Large intestine (tissue), 3 donors: ENCODE measurements at regions not wholly inside any gene's neighbourhood (a gene's known extent, or its start where the extent isn't known, plus 50 kb on each side); places are given as distances from the start of the nearest gene placed in this dataset.
A peak's percentile ranks its signal among the peaks of the same experiment; 100 is the strongest.
"Not testable (repeated sequence)": the region's sequence is repeated elsewhere in the genome, so short reads cannot be mapped to it uniquely, and the experiment has no call there.

ENCODE experiments used
- DNase-seq, 2 donors: peaks; one replicate each; pipeline versions ENCODE4 v3.0.0 to v3.0.0-alpha.2; 2013
- H3K27ac ChIP-seq: one replicate; pipeline ENCODE4 v1.5.1; 2013; ENCODE audit warnings: low read length
- H3K27me3 ChIP-seq: 2 replicates; pipeline ENCODE4 v1.6.1; 2013; ENCODE audit warnings: low read length; ENCODE audit not compliant: control insufficient read depth, insufficient read depth
- H3K36me3 ChIP-seq: 2 replicates; pipeline ENCODE4 v1.6.1; 2013; ENCODE audit warnings: low read length; ENCODE audit not compliant: control insufficient read depth, insufficient read depth
- H3K4me1 ChIP-seq: one replicate; pipeline ENCODE4 v1.6.1; 2013; ENCODE audit warnings: low read length; ENCODE audit not compliant: control insufficient read depth, insufficient read depth
- H3K4me3 ChIP-seq: one replicate; pipeline ENCODE4 v1.5.1; 2013; ENCODE audit warnings: low read length
- H3K9me3 ChIP-seq: one replicate; pipeline ENCODE4 v1.6.1; 2013; ENCODE audit warnings: mild to moderate bottlenecking, low read depth, low read length, moderate library complexity; ENCODE audit not compliant: control insufficient read depth
- WGBS: methylation state at CpG from one replicate; pipeline ENCODE4 v1.1.5; 2013; ENCODE audit warnings: low lambda C conversion rate; ENCODE audit not compliant: insufficient coverage; 5-methylcytosine and 5-hydroxymethylcytosine counted together

DNA sequence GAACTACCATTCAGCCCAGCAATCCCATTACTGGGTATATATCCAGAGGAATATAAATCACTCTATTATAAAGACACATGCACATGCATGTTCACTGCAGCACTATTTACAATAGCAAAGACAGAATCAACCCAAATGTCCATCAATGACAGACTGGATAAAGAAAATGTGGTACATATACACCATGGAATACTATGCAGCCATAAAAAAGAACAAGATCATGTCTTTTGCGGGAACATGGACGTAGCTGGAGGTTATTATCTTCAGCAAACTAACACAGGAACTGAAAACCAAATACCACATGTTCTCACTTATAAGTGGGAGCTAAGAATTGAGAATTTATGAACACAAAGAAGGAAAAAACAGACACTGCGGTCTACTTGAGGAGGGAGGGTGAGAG, 195.1 kb downstream of the GPAT3 start:
- not testable (repeated sequence) for DNase-seq, H3K27ac ChIP-seq, H3K36me3 ChIP-seq, H3K4me3 ChIP-seq, H3K4me1 ChIP-seq, H3K27me3 ChIP-seq, H3K9me3 ChIP-seq
- WGBS: 100% methylated on average over 1 of the region's 3 CpGs

DNA sequence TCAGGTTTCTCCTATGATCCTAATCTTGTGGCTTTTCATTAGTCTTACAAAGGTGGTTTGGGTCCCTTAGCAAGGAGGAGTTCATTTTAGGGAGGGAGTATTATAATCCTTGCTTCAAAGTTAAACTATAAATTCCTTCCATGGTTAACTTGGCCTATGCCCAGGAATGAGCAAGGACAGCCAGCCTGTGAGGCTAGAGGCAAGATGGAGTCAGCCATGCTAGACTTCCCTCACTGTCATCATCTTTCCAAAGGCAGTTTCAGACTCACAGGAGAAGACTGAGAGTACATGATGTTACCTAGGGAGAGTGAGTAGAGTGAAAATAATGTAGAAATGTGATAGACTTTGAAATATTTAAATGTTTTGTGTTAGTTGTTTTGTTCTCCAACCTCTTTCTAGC, 192.3 kb downstream of the GPAT3 start:
- Histone ChIP-seq H3K4me1 (no peaks in the 10 kb centered on the region), H3K4me3 (no peak overlapping the region), H3K27me3 (peaks cover 2% of the 10 kb centered on the region), H3K27ac (no peak overlapping the region), H3K36me3 (no peaks in the 10 kb centered on the region), H3K9me3 (peaks cover 3% of the 10 kb centered on the region)
- DNase-seq: no peak

- Histone ChIP-seq H3K27ac (no peak overlapping the region), H3K4me3 (no peak overlapping the region), H3K9me3 (peaks cover 3% of the 10 kb centered on the region), H3K27me3 (peaks cover 2% of the 10 kb centered on the region), H3K36me3 (no peaks in the 10 kb centered on the region), H3K4me1 (no peaks in the 10 kb centered on the region)
- no peak for DNase-seq
- 100% methylated on average over 3 of the region's 6 CpGs for WGBS
Observed at GRCh38 chr4:83725336-83726085, 189.6 kb downstream of the GPAT3 start.

- H3K36me3 ChIP-seq: no peaks in the 10 kb centered on the region
- no peak overlapping the region for H3K4me3 ChIP-seq
- H3K9me3 ChIP-seq: peaks cover under 1% of the 10 kb centered on the region
- H3K27ac ChIP-seq: no peak overlapping the region
- no CpG with 5 or more reads among the region's 14 CpGs for WGBS
- H3K27me3 ChIP-seq: peaks cover 2% of the 10 kb centered on the region
- DNase-seq: no peak
- no peaks in the 10 kb centered on the region for H3K4me1 ChIP-seq
Observed at GRCh38 chr4:83724485-83725335, 188.8 kb downstream of the GPAT3 start.

DNA sequence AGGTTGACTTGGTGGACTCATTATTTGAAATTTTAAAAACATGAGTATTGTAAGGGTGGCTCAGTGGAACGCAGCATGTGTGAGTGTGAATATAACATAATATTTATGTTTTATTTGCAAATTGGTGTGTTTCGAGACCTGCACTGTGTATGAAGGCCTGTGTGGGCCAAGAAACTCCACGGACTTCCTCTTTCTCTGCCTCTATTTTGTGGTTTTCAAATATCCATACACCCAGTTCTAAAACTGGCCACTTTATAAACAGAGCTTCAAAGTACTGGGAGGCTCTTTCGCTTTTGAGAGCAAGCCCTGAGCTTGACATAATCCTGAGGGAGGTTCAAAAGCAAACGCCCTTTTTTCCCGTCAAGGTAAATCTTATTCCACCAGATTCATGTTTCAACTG, 187.7 kb downstream of the GPAT3 start:
- Histone ChIP-seq H3K4me1 (no peaks in the 10 kb centered on the region), H3K27me3 (peaks cover 2% of the 10 kb centered on the region), H3K36me3 (no peaks in the 10 kb centered on the region), H3K4me3 (no peak overlapping the region), H3K9me3 (no peaks in the 10 kb centered on the region), H3K27ac (no peak overlapping the region)
- 83% methylated on average over 3 of the region's 6 CpGs for WGBS
- DNase-seq: no peak

GRCh38 chr4:83722730-83723269, 186.9 kb downstream of the GPAT3 start:
- WGBS: 100% methylated on average over 1 of the region's 5 CpGs
- H3K4me3 ChIP-seq: no peak overlapping the region
- H3K4me1 ChIP-seq: no peaks in the 10 kb centered on the region
- H3K9me3 ChIP-seq: no peaks in the 10 kb centered on the region
- no peaks in the 10 kb centered on the region for H3K36me3 ChIP-seq
- DNase-seq: no peak
- no peak overlapping the region for H3K27ac ChIP-seq
- H3K27me3 ChIP-seq: peaks cover 2% of the 10 kb centered on the region

- no peaks in the 10 kb centered on the region for H3K27me3 ChIP-seq
- no peaks in the 10 kb centered on the region for H3K9me3 ChIP-seq
- H3K27ac ChIP-seq: no peak overlapping the region
- no peak for DNase-seq
- H3K4me3 ChIP-seq: no peak overlapping the region
- no peaks in the 10 kb centered on the region for H3K36me3 ChIP-seq
- no peaks in the 10 kb centered on the region for H3K4me1 ChIP-seq
Observed at GRCh38 chr4:83716874-83717273, 181.0 kb downstream of the GPAT3 start.

- H3K27ac ChIP-seq: no peak overlapping the region
- H3K36me3 ChIP-seq: no peaks in the 10 kb centered on the region
- no peaks in the 10 kb centered on the region for H3K27me3 ChIP-seq
- DNase-seq: no peak
- H3K4me3 ChIP-seq: no peak overlapping the region
- no peaks in the 10 kb centered on the region for H3K4me1 ChIP-seq
- H3K9me3 ChIP-seq: no peaks in the 10 kb centered on the region
Observed at GRCh38 chr4:83712890-83713289, 177.0 kb downstream of the GPAT3 start.

DNA sequence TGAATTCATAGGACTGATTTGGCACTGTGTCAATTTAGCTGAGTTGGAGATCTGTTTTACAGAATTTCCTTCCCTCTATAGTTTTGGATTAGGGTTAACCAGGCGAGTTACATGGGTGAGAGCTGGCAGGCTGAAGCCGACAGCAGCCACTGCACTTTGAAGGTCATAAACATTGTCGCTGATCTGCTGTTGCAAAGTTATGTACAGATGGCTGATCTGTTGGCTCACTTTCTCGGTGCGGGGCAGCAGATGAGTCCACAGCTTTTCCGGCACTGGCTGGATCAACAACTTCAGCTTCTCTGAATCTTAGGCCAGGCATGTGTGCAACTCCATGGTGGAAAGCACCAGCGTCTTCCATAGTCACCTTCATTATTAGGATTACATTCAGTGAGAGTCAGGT, 173.7 kb downstream of the GPAT3 start:
- Histone ChIP-seq H3K27ac (no peak overlapping the region), H3K4me3 (no peak overlapping the region), H3K4me1 (no peaks in the 10 kb centered on the region), H3K36me3 (no peaks in the 10 kb centered on the region), H3K27me3 (no peaks in the 10 kb centered on the region), H3K9me3 (no peaks in the 10 kb centered on the region)
- peak in 1 of 2 donors; percentile 12 for DNase-seq
- WGBS: no CpG with 5 or more reads among the region's 7 CpGs

GRCh38 chr4:83708500-83709175, 172.7 kb downstream of the GPAT3 start:
- Histone ChIP-seq H3K4me3 (no peak overlapping the region), H3K4me1 (no peaks in the 10 kb centered on the region), H3K27ac (peak overlapping the region; percentile 21), H3K27me3 (no peaks in the 10 kb centered on the region), H3K9me3 (no peaks in the 10 kb centered on the region), H3K36me3 (no peaks in the 10 kb centered on the region)
- no CpG with 5 or more reads among the region's 6 CpGs for WGBS
- no peak for DNase-seq
